ENCODE measurements at regions not wholly inside any gene's neighbourhood (a gene's known extent, or its start where the extent isn't known, plus 50 kb on each side); places are given as distances from the start of the nearest gene placed in this dataset.
"Not testable (repeated sequence)": the region's sequence is repeated elsewhere in the genome, so short reads cannot be mapped to it uniquely, and the experiment has no call there.

DNA sequence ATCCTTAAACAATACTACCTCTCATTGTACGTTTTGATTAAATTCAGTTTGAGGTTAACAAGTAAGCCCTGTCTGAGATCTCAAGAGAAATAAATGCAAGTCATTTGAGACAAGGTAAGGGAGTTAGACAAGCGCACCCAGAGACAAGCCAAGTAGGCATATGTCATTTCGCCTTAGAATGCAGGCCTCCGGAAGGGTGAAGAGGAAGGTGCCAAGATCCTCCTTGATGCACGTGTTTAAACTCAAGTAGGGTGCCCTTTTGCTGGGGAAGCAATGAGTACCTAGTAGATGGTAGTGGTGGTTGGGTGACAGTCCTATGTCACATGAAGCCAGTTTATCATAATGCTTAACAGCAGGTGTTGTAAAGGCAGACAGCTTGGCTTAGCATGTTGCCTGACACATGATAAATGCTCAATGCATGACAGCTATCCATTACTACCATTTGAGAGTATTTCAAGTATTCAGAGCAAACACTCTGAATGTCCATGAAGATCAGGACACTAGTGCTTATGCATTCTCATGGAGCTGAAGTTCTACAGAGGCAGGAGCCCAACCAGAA is 415.9 kb downstream of the TMEM135 start:
- no peaks in the 10 kb centered on the region for H3K9me3 Mint-ChIP-seq (ENCODE audit: unreplicated experiment)
- TF ChIP-seq CTCF (IDR thresholded peaks at IDR 0.05; ENCODE audit: unreplicated experiment), result no peak
- ChIA-PET POLR2A (no interaction called here), CTCF (interaction anchor here (0.6 to 2.4 kb wide), 2 partner anchors 10 to 475 kb away, joined by 3 to 15 read pairs; no protein-coding TSS in a partner anchor)
- BruUV-seq (replicated peaks), result no TSS peak
- peaks cover 6% of the 10 kb centered on the region for H3K4me1 Mint-ChIP-seq (ENCODE audit: insufficient read depth, unreplicated experiment)
- H3K27me3 Mint-ChIP-seq (ENCODE audit: insufficient read depth, unreplicated experiment), result no peaks in the 10 kb centered on the region
- H3K27ac Mint-ChIP-seq (ENCODE audit: low read depth, unreplicated experiment), result no peak overlapping the region
- no peak overlapping the region for H3K4me3 Mint-ChIP-seq (ENCODE audit: unreplicated experiment)
- intact Hi-C loops (cut with micrococcal nuclease), result no loop called here
- no peaks in the 10 kb centered on the region for H3K36me3 Mint-ChIP-seq (ENCODE audit: insufficient read depth, unreplicated experiment)
- no peak for DNase-seq (ENCODE audit: unreplicated experiment)

- H3K4me1 Mint-ChIP-seq (ENCODE audit: insufficient read depth, unreplicated experiment); H3K27ac Mint-ChIP-seq (ENCODE audit: low read depth, unreplicated experiment); H3K36me3 Mint-ChIP-seq (ENCODE audit: insufficient read depth, unreplicated experiment); intact Hi-C loops (cut with micrococcal nuclease); POLR2A ChIA-PET; H3K9me3 Mint-ChIP-seq (ENCODE audit: unreplicated experiment); DNase-seq (ENCODE audit: unreplicated experiment); H3K4me3 Mint-ChIP-seq (ENCODE audit: unreplicated experiment); H3K27me3 Mint-ChIP-seq (ENCODE audit: insufficient read depth, unreplicated experiment); BruUV-seq (replicated peaks): not testable (repeated sequence)
- CTCF ChIA-PET, result interaction anchor here (0.7 kb wide), 1 partner anchor 1023 kb away, joined by 3 read pairs; no protein-coding TSS in a partner anchor
Measured at GRCh38 chr11:87452025-87452424, 414.3 kb downstream of the TMEM135 start.

GRCh38 chr11:87451395-87451794 is 413.7 kb downstream of the TMEM135 start:
- peaks cover 6% of the 10 kb centered on the region for H3K4me1 Mint-ChIP-seq (ENCODE audit: insufficient read depth, unreplicated experiment)
- ChIA-PET POLR2A (no interaction called here), CTCF (interaction anchor here (1.1 kb wide), 2 partner anchors 9 to 13 kb away, joined by 3 to 4 read pairs; no protein-coding TSS in a partner anchor)
- H3K36me3 Mint-ChIP-seq (ENCODE audit: insufficient read depth, unreplicated experiment), result no peaks in the 10 kb centered on the region
- TF ChIP-seq CTCF (IDR thresholded peaks at IDR 0.05; ENCODE audit: unreplicated experiment), result no peak
- H3K9me3 Mint-ChIP-seq (ENCODE audit: unreplicated experiment), result no peaks in the 10 kb centered on the region
- BruUV-seq (replicated peaks), result no TSS peak
- no peak for DNase-seq (ENCODE audit: unreplicated experiment)
- intact Hi-C loops (cut with micrococcal nuclease), result no loop called here
- H3K4me3 Mint-ChIP-seq (ENCODE audit: unreplicated experiment), result no peak overlapping the region
- H3K27ac Mint-ChIP-seq (ENCODE audit: low read depth, unreplicated experiment), result no peak overlapping the region
- no peaks in the 10 kb centered on the region for H3K27me3 Mint-ChIP-seq (ENCODE audit: insufficient read depth, unreplicated experiment)

DNA sequence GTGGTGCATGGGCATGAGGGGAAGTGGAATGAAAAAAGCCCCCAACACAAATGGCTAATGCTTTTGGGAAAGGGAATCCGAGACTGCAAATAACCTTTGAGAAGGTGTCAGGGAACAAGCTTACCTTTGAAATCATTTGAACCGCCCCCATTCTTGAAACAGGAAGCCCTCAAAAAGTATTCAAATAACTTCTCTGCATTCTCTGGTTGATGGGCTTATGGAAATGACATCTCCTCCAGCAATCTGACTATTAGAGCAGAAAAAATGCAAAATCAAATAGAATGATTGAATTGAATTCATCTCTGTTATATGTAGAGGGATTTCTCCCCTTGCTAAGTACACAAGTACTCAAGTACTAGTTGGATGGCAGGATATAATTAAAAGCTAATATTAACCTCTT is 409.9 kb downstream of the TMEM135 start:
- no peak for DNase-seq (ENCODE audit: unreplicated experiment)
- intact Hi-C loops (cut with micrococcal nuclease), result no loop called here
- ChIA-PET CTCF (interaction anchor here (2.9 kb wide), 1 partner anchor 26 kb away, joined by 10 read pairs; no protein-coding TSS in a partner anchor), POLR2A (no interaction called here)
- Mint-ChIP-seq H3K36me3 (ENCODE audit: insufficient read depth, unreplicated experiment) (no peaks in the 10 kb centered on the region), H3K9me3 (ENCODE audit: unreplicated experiment) (no peaks in the 10 kb centered on the region), H3K27me3 (ENCODE audit: insufficient read depth, unreplicated experiment) (no peaks in the 10 kb centered on the region), H3K4me1 (ENCODE audit: insufficient read depth, unreplicated experiment) (no peaks in the 10 kb centered on the region), H3K4me3 (ENCODE audit: unreplicated experiment) (no peak overlapping the region), H3K27ac (ENCODE audit: low read depth, unreplicated experiment) (no peak overlapping the region)
- no TSS peak for BruUV-seq (replicated peaks)
- no peak for TF ChIP-seq CTCF (IDR thresholded peaks at IDR 0.05; ENCODE audit: unreplicated experiment)

GRCh38 chr11:87444993-87445392 is 407.3 kb downstream of the TMEM135 start:
- no peaks in the 10 kb centered on the region for H3K4me1 Mint-ChIP-seq (ENCODE audit: insufficient read depth, unreplicated experiment)
- H3K4me3 Mint-ChIP-seq (ENCODE audit: unreplicated experiment), result no peak overlapping the region
- CTCF ChIA-PET, result interaction anchor here (1.2 to 1.6 kb wide), 3 partner anchors 24 to 278 kb away, joined by 3 to 5 read pairs (median 4); no protein-coding TSS in a partner anchor
- no peaks in the 10 kb centered on the region for H3K9me3 Mint-ChIP-seq (ENCODE audit: unreplicated experiment)
- TF ChIP-seq CTCF (IDR thresholded peaks at IDR 0.05; ENCODE audit: unreplicated experiment), result no peak
- POLR2A ChIA-PET, result no interaction called here
- BruUV-seq (replicated peaks), result no TSS peak
- intact Hi-C loops (cut with micrococcal nuclease), result no loop called here
- H3K27ac Mint-ChIP-seq (ENCODE audit: low read depth, unreplicated experiment), result no peak overlapping the region
- DNase-seq (ENCODE audit: unreplicated experiment), result no peak
- H3K27me3 Mint-ChIP-seq (ENCODE audit: insufficient read depth, unreplicated experiment), result no peaks in the 10 kb centered on the region
- H3K36me3 Mint-ChIP-seq (ENCODE audit: insufficient read depth, unreplicated experiment), result no peaks in the 10 kb centered on the region

Data from MCF 10A (cell line).